Thoracic aorta (tissue), 2 donors: ENCODE measurements at regions not wholly inside any gene's neighbourhood (a gene's known extent, or its start where the extent isn't known, plus 50 kb on each side); places are given as distances from the start of the nearest gene placed in this dataset.

Experiments used
- ATAC-seq: fragments of 150-250 bp; one replicate; pipeline ENCODE4 v1.8.0; 2017; ENCODE audit warnings: low read depth; ENCODE audit not compliant: insufficient number of reproducible peaks, low FRiP score
- DNase-seq: peaks from one replicate; pipeline ENCODE4 v3.0.0-alpha.2; 2020; ENCODE audit warnings: low spot score
- H3K27ac ChIP-seq, 2 donors: fragments of 200-600 bp; sonication (generic); 1 replicate in 1 of 2; 2 replicates in 1 of 2; pipeline ENCODE4 v1.5.1; 2016; ENCODE audit warnings: mild to moderate bottlenecking in 2 of 2, moderate library complexity in 2 of 2
- H3K27me3 ChIP-seq: fragments of 200-600 bp; sonication (generic); replicated peaks from 2 replicates; pipeline ENCODE4 v1.6.0; 2016; ENCODE audit warnings: mild to moderate bottlenecking; ENCODE audit not compliant: insufficient read depth
- H3K36me3 ChIP-seq: fragments of 200-600 bp; sonication (generic); one replicate; pipeline ENCODE4 v1.5.1; 2016
- H3K4me1 ChIP-seq, 2 donors: fragments of 200-600 bp; sonication (generic); 1 replicate in 1 of 2; 2 replicates in 1 of 2; pipeline versions ENCODE4 v1.5.1 to v1.6.0; 2016; ENCODE audit warnings: low read depth in 2 of 2, mild to moderate bottlenecking in 1 of 2; ENCODE audit not compliant: control insufficient read depth in 1 of 2
- H3K4me3 ChIP-seq: fragments of 200-600 bp; sonication (generic); 2 replicates; pipeline ENCODE4 v1.5.1; 2016; ENCODE audit warnings: mild to moderate bottlenecking
- H3K9me3 ChIP-seq: fragments of 200-600 bp; sonication (generic); 2 replicates; pipeline ENCODE4 v1.5.1; 2016
- TF ChIP-seq, protein P1 (sequence below): fragments of 200-600 bp; sonication (generic); IDR thresholded peaks from one replicate; pipeline ENCODE4 v1.5.1; 2019; ENCODE audit warnings: antibody characterized with exemption

DNA sequence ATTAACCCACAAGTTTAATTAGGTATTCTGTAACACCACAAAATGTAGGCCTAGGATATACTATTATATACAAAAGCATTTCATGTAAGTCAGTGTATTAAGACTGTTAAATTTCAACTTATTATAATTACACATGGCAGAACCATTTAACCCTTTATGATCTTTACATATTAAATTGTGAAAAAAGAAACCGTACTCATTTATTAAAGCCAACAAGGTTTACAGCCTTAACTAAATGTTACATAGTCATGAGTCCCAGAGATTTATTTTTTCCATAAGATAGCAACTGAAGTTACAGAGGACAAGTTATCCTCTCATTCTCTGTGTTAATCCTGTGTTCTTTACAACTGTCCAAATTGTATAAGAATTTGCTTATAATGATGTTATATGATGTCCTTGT, 615.8 kb upstream of the AGTR1 start:
- no peaks in the 10 kb centered on the region for H3K36me3 ChIP-seq
- no peaks in the 10 kb centered on the region for H3K9me3 ChIP-seq
- H3K4me3 ChIP-seq, result no peak overlapping the region
- no peaks in the 10 kb centered on the region for H3K27me3 ChIP-seq
- DNase-seq (no peak), ATAC-seq (no peak)
- H3K27ac ChIP-seq, result no peak overlapping the region
- H3K4me1 ChIP-seq, result no peaks in the 10 kb centered on the region
- TF ChIP-seq, protein P1, sequence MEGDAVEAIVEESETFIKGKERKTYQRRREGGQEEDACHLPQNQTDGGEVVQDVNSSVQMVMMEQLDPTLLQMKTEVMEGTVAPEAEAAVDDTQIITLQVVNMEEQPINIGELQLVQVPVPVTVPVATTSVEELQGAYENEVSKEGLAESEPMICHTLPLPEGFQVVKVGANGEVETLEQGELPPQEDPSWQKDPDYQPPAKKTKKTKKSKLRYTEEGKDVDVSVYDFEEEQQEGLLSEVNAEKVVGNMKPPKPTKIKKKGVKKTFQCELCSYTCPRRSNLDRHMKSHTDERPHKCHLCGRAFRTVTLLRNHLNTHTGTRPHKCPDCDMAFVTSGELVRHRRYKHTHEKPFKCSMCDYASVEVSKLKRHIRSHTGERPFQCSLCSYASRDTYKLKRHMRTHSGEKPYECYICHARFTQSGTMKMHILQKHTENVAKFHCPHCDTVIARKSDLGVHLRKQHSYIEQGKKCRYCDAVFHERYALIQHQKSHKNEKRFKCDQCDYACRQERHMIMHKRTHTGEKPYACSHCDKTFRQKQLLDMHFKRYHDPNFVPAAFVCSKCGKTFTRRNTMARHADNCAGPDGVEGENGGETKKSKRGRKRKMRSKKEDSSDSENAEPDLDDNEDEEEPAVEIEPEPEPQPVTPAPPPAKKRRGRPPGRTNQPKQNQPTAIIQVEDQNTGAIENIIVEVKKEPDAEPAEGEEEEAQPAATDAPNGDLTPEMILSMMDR, result no peak

DNA sequence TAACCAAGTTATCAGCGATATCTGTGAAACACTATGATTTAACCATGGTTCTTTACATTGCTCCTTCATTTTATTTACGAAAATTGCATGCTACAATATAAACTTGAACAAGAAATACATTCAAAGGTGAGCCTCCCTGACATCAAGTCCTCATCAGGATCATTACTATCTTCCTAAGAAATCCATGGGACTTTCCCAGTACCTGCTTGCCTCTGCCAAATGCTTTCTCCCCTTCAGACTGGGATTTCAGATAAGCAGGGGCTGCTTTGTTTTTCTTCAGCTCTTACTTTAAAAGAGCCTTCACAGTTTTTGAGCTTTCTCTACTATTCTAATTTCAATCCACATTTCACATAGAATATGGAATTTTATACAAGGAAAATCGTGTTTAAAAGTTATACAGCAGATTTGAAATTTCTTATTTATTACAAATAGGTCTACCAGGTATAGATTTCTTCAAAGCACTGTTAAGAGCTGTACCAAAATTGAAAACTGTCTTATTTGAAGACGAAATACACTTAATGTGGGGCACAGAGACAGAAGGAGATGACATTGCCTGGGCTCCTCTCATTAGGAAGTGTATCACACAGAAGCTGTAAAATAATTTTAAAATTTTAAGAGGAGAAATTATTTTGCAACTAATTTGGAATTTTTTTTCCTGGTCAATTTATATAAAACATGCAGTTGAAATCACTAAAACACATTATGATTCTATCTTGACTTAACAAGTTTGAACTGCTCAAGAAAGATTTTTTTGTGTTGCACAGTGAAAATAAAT, 615.0 kb upstream of the AGTR1 start:
- DNase-seq (no peak), ATAC-seq (no peak)
- Histone ChIP-seq H3K4me1 (no peaks in the 10 kb centered on the region), H3K27ac (no peak overlapping the region), H3K36me3 (no peaks in the 10 kb centered on the region), H3K4me3 (no peak overlapping the region), H3K27me3 (no peaks in the 10 kb centered on the region), H3K9me3 (no peaks in the 10 kb centered on the region)
- TF ChIP-seq, protein P1, result no peak

DNA sequence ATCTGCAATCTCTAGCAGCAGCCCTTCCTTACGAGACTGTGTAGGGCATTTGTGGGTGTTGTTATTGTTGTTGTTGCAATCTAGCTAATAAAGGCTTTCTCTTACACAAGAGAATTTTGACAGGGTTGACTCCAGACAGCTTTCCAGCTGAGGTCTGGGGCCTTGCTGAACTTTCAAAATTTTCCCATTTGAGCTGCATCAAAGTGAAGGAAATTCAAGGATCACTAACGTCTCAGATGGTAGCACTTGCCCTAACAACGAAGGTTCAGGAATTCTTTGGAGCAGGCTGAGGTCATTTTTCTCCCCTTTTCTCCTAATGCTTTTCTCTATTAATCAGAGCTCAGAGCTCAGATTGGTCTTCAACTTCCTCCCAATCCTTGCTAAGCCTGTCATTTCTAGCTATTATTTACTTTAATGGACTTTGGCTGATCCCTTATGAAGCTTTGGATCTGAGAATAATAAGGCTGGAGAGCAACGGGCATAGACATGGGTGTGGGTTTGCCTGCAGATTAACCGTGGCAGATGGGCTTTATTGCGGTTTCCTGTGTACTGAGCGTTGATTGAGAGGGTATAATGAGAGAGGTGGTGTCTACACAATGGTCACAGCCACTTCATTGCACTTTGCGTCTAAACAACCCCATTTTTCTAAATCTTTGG, 614.0 kb upstream of the AGTR1 start:
- no peak overlapping the region for H3K4me3 ChIP-seq
- no peaks in the 10 kb centered on the region for H3K27me3 ChIP-seq
- TF ChIP-seq, protein P1, result no peak
- ATAC-seq (no peak), DNase-seq (no peak)
- H3K36me3 ChIP-seq, result no peaks in the 10 kb centered on the region
- H3K27ac ChIP-seq, result no peak overlapping the region
- H3K9me3 ChIP-seq, result no peaks in the 10 kb centered on the region
- no peaks in the 10 kb centered on the region for H3K4me1 ChIP-seq

DNA sequence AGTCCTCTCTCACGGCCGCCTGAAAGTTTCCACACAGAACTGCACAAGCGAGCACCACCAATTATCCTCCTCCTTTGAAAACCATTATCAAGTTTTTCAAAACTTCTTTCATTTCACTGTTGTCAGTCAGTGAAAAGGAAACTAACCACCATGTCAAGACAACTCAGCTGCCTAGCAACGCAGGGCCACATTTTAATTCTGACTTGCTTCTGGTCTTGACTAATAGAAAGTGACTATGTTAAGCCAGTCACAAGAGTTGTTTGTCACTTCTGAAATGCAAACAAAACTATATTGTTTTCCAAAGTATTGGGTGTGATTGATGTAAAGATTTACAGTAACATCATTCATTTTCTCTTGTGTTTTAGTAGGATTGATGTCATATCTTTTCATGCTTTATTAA, 612.8 kb upstream of the AGTR1 start:
- no peaks in the 10 kb centered on the region for H3K27me3 ChIP-seq
- no peak overlapping the region for H3K27ac ChIP-seq
- H3K36me3 ChIP-seq, result no peaks in the 10 kb centered on the region
- DNase-seq, result no peak
- H3K4me3 ChIP-seq, result no peak overlapping the region
- H3K9me3 ChIP-seq, result no peaks in the 10 kb centered on the region
- TF ChIP-seq, protein P1, result no peak
- no peak for ATAC-seq
- no peaks in the 10 kb centered on the region for H3K4me1 ChIP-seq

DNA sequence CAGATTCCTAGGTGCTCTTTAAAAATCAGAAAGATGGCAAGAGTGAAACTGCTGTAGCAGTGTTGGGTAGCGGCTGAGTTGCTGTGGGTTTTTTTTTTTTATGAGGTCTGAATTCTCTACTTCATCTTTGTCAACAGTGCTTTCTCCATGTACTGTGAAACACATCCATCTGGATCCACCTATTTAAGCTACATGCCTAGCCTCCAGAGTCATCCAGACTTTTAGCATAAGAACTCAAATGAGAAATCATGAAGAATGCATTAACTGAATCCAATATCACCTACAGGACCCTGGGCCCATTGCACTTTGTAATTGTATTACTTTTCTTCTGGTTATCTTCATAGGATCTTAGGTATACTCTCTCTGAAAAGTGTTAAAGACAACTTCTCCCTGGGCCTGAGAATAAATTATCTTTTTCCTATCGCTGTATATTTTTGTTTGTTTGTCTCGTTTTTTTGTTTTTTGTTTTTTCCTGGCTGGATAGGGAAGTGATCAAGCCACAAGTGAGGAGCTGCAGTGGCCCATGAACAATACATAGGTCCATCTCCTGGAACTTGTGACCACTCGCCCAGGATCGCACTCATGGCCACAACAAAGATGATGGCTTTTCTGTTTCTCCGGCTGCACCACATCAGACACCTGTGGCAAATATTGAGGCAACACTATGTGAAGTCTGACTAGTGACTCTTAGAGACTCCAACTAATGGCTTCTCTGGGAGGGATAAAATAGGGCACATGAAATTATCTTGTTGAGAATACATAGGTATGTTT, 609.9 kb upstream of the AGTR1 start:
- Histone ChIP-seq H3K27me3 (no peaks in the 10 kb centered on the region), H3K36me3 (no peaks in the 10 kb centered on the region), H3K4me1 (no peaks in the 10 kb centered on the region), H3K4me3 (no peak overlapping the region), H3K9me3 (no peaks in the 10 kb centered on the region), H3K27ac (no peak overlapping the region)
- DNase-seq (no peak), ATAC-seq (no peak)
- TF ChIP-seq, protein P1, result no peak
